ENCODE measurements at regions not wholly inside any gene's neighbourhood (a gene's known extent, or its start where the extent isn't known, plus 50 kb on each side); places are given as distances from the start of the nearest gene placed in this dataset.
A peak's percentile ranks its signal among the peaks of the same experiment; 100 is the strongest.

DNA sequence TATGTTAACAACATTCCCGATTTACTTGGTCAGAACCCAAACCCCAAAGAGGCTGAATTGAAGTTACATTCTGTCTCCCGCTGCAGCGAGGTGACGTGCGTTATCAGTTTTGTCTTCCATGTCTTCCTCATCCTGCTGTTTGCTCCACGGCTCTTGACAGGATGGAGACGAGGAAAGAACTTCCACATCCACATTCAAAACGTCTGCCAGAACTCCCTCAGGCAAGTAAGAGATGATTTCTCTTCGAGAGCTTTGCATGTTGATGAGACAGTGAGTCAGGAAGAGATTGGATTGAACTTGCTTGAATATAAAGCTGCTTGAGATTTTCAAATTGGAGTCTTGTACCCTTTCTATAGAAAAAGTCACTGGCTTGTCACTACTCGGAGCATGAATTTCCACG is 242.6 kb downstream of the AUH start:
- H3K4me3 ChIP-seq (ENCODE audit: low read depth, low read length) = no peak overlapping the region
- TF ChIP-seq CTCF (IDR thresholded peaks at IDR 0.05; ENCODE audit: low read depth, low read length) = no peak

DNA sequence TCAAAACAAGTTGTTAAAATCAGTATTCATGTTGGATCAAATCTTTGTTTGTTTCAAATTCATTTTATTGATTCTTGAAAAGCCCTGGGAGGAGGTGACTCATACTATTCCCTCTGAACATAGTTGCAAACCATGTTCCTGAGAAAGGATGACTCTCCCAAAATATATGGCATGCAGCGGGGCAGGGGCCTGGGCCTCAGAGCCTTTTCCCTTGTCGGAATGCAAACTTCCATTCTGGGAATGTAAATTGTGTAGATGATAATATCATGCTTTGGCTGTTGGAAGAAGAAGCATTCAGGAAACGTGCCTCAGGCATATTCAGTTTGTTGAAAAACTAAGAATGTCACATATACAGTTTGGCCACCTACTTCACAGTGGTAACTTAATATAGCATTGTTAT is 242.0 kb downstream of the AUH start:
- TF ChIP-seq CTCF (IDR thresholded peaks at IDR 0.05; ENCODE audit: low read depth, low read length) = no peak
- H3K4me3 ChIP-seq (ENCODE audit: low read depth, low read length) = no peak overlapping the region
- in situ Hi-C loops (cut with HindIII; ENCODE audit: low sequenced_read_pairs) = no loop called here
- DNase-seq (ENCODE audit: low read depth, low spot score) = peak; percentile 51

More for the DNA sequence above, 242.6 kb downstream of the AUH start:
- in situ Hi-C loops (cut with HindIII; ENCODE audit: low sequenced_read_pairs) = no loop called here
- peak; percentile 50 for DNase-seq (ENCODE audit: low read depth, low spot score)

DNA sequence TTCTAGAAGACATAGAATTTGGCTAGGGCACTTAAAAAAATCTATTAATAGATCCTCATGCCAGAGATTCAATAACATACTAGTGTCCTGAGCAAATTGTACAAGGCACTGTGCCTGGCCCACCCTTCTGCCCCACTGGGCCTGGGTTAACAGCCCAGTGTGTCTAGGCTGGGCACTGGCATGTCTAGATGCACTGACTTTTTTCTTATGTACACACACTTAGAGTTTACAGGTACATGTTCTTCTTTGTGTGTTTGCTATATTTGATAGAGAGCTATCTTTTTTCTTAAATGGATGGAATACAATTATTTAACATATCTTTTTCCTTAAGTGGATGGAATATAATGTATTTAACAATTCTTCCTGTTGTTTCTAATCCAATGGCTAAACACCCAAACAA is 241.5 kb downstream of the AUH start:
- H3K4me3 ChIP-seq (ENCODE audit: low read depth, low read length) = no peak overlapping the region
- no peak for TF ChIP-seq CTCF (IDR thresholded peaks at IDR 0.05; ENCODE audit: low read depth, low read length)
- no peak for DNase-seq (ENCODE audit: low read depth, low spot score)
- in situ Hi-C loops (cut with HindIII; ENCODE audit: low sequenced_read_pairs) = no loop called here

DNA sequence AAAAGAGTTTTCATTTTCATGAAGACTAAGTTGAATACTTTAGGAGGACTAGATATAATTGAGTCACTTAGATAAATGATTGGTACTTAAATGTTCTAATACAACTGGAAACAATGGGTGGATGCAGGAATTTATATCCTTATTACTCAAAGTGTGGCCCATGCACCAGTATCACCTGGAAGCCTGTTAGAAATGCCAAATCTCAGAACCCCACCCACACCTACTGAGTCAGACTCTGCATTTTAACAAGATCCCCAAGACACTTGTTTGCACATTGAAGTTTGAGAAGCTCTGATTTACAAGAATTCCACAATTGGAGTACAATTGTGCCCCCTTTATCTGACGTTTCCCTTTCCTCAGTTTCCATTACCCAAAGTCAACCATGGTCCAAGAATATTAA is 239.0 kb downstream of the AUH start:
- no peak for TF ChIP-seq CTCF (IDR thresholded peaks at IDR 0.05; ENCODE audit: low read depth, low read length)
- in situ Hi-C loops (cut with HindIII; ENCODE audit: low sequenced_read_pairs) = no loop called here

GRCh38 chr9:91126761-91127445 is 234.8 kb downstream of the AUH start:
- no peak for TF ChIP-seq CTCF (IDR thresholded peaks at IDR 0.05; ENCODE audit: low read depth, low read length)
- peak; percentile 22 for DNase-seq (ENCODE audit: low read depth, low spot score)
- in situ Hi-C loops (cut with HindIII; ENCODE audit: low sequenced_read_pairs) = no loop called here
- no peak overlapping the region for H3K4me3 ChIP-seq (ENCODE audit: low read depth, low read length)

More for the DNA sequence above, 239.0 kb downstream of the AUH start:
- no peak for DNase-seq (ENCODE audit: low read depth, low spot score)
- H3K4me3 ChIP-seq (ENCODE audit: low read depth, low read length) = no peak overlapping the region

GRCh38 chr9:91127653-91128052 is 234.1 kb downstream of the AUH start:
- in situ Hi-C loops (cut with HindIII; ENCODE audit: low sequenced_read_pairs) = no loop called here
- DNase-seq (ENCODE audit: low read depth, low spot score) = peak; percentile 40
- no peak overlapping the region for H3K4me3 ChIP-seq (ENCODE audit: low read depth, low read length)
- TF ChIP-seq CTCF (IDR thresholded peaks at IDR 0.05; ENCODE audit: low read depth, low read length) = no peak

Measured in astrocyte of the spinal cord (primary cell).